ENCODE measurements at regions not wholly inside any gene's neighbourhood (a gene's known extent, or its start where the extent isn't known, plus 50 kb on each side); places are given as distances from the start of the nearest gene placed in this dataset.

GRCh38 chr5:2187687-2188086, 305.0 kb upstream of the IRX4 start:
- no peak for TF ChIP-seq POLR2A (IDR thresholded peaks at IDR 0.05; ENCODE audit: control extremely low read depth in 1 of 2, low read depth in 2 of 2, low read length in 2 of 2)
- TF ChIP-seq MAX (IDR thresholded peaks at IDR 0.05): no peak
- TF ChIP-seq, protein P1, sequence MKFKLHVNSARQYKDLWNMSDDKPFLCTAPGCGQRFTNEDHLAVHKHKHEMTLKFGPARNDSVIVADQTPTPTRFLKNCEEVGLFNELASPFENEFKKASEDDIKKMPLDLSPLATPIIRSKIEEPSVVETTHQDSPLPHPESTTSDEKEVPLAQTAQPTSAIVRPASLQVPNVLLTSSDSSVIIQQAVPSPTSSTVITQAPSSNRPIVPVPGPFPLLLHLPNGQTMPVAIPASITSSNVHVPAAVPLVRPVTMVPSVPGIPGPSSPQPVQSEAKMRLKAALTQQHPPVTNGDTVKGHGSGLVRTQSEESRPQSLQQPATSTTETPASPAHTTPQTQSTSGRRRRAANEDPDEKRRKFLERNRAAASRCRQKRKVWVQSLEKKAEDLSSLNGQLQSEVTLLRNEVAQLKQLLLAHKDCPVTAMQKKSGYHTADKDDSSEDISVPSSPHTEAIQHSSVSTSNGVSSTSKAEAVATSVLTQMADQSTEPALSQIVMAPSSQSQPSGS (IDR thresholded peaks at IDR 0.05; ENCODE audit: low read length): no peak
- TF ChIP-seq KDM1A (IDR thresholded peaks at IDR 0.05; ENCODE audit: borderline replicate concordance, low read length): no peak
- TF ChIP-seq FOSL1 (IDR thresholded peaks at IDR 0.05; ENCODE audit: insufficient read depth, low read depth, low read length): no peak
- TF ChIP-seq JUN (IDR thresholded peaks at IDR 0.05; ENCODE audit: low read depth, low read length): no peak
- TF ChIP-seq CTCF (IDR thresholded peaks at IDR 0.05; ENCODE audit: control extremely low read depth in 1 of 3, insufficient read depth in 1 of 3, low read depth in 1 of 3, low read length in 3 of 3): no peak
- TF ChIP-seq RFX5 (IDR thresholded peaks at IDR 0.05; ENCODE audit: borderline replicate concordance, low read depth, low read length): no peak
- no peak for TF ChIP-seq EP300 (IDR thresholded peaks at IDR 0.05; ENCODE audit: borderline replicate concordance in 1 of 2, low read depth in 2 of 2, low read length in 2 of 2)
- no peak for TF ChIP-seq POLR2AphosphoS5 (IDR thresholded peaks at IDR 0.05; ENCODE audit: low read depth, low read length)
- TF ChIP-seq SP4 (IDR thresholded peaks at IDR 0.05; ENCODE audit: low read length): no peak

Data from H1 (cell line).